Heart right ventricle (tissue), 16 donors: ENCODE measurements at regions not wholly inside any gene's neighbourhood (a gene's known extent, or its start where the extent isn't known, plus 50 kb on each side); places are given as distances from the start of the nearest gene placed in this dataset.

Source experiments
- ATAC-seq, 8 donors: fragments of 200-7000 bp; cut with Tn5 transposase; one replicate each; pipeline ENCODE4 v1.9.1; 2020; ENCODE audit warnings: mild to moderate bottlenecking in 8 of 8, moderate library complexity in 8 of 8, moderate number of reproducible peaks in 1 of 8
- DNase-seq, 2 donors: peaks; one replicate each; pipeline ENCODE4 v3.0.0-alpha.2; 2020
- H3K27ac ChIP-seq, 10 donors: fragments of 200-600 bp; sonication (generic) in 2 of 10; one replicate each; pipeline versions ENCODE4 v1.5.0 to v1.8.0; 2020 to 2022; ENCODE audit warnings: mild to moderate bottlenecking in 3 of 10
- H3K27me3 ChIP-seq, 7 donors: fragments of 200-600 bp; one replicate each; pipeline ENCODE4 v1.8.0; 2021 to 2022; ENCODE audit warnings: mild to moderate bottlenecking in 2 of 7
- H3K36me3 ChIP-seq, 9 donors: fragments of 200-600 bp; sonication (generic) in 1 of 9; one replicate each; pipeline versions ENCODE4 v1.5.0 to v1.8.0; 2020 to 2022; ENCODE audit warnings: mild to moderate bottlenecking in 2 of 9
- H3K4me1 ChIP-seq, 9 donors: fragments of 200-600 bp; sonication (generic) in 1 of 9; one replicate each; pipeline versions ENCODE4 v1.5.0 to v1.8.0; 2020 to 2022; ENCODE audit warnings: mild to moderate bottlenecking in 4 of 9
- H3K4me3 ChIP-seq, 10 donors: fragments of 200-600 bp; sonication (generic) in 2 of 10; one replicate each; pipeline versions ENCODE4 v1.5.0 to v1.8.0; 2020 to 2022; ENCODE audit warnings: mild to moderate bottlenecking in 7 of 10, moderate library complexity in 2 of 10
- H3K9me3 ChIP-seq, 11 donors: fragments of 200-600 bp in 10 of 11; sonication (generic) in 2 of 11; one replicate each; pipeline versions ENCODE4 v1.5.0 to v1.8.0; 2013 to 2022; ENCODE audit warnings: mild to moderate bottlenecking in 2 of 11, control low read depth in 1 of 11, moderate library complexity in 1 of 11
- WGBS, 2 donors: extraction: QIAGEN DNeasy Blood & Tissue Kit; methylation state at CpG; one replicate each; pipeline ENCODE4 v1.1.7; 2013; ENCODE audit warnings: inconsistent platforms in 1 of 2; 5-methylcytosine and 5-hydroxymethylcytosine counted together
- intact Hi-C, 10 donors: fragments of 100-400 bp; cut with DNase I; formaldehyde crosslinking; loops; one replicate each; pipeline versions ENCODE4 v1.11.1 to v1.14.2; 2022
- TF ChIP-seq, protein P1 (sequence below), 9 donors: fragments of 200-600 bp; sonication (generic) in 2 of 9; IDR thresholded peaks; one replicate each; pipeline versions ENCODE4 v1.5.0 to v1.8.0; 2021 to 2022; ENCODE audit warnings: antibody characterized with exemption in 9 of 9, mild to moderate bottlenecking in 5 of 9, moderate library complexity in 1 of 9
- donor health status: Arrhythmogenic right ventricular cardiomyopathy.
- donor health status: ischemic (EF 13 %, LVEDD 7.1; RV severe dilation, severe dysfunction).
- donor health status: healthy with polysubstance abuse.
- donor health status: DM: no; HTN: yes; CAD: no.
- donor health status: DM: no; HTN: no; CAD: no.
- donor health status: ischemic (EF 25% LVEDD 6.9; RV normal size, moderate dysfunction).
- donor health status: ischemic (EF 25% LVEDD 5.7; RV mildly dilated, moderate dysfunction).
- donor health status: healthy.
- donor health status: DM: yes; HTN: yes; CAD: no.
- donor health status: Ischemic cardiomyopathy.
- donor health status: ischemic (EF 35%, LVEDD 5.7; RV mildly dilated, moderate dysfunction).
- donor health status: nonischemic (EF 11% LVEDD 7.7; RV severe dilation, severe dysfunction).
- donor health status: DM: yes; HTN: yes; CAD: no.
- donor health status: PGD.
- donor health status: ischemic (EF 29% LVEDD 5.4; RV normal size, mild dysfunction).
- donor health status: nonischemic (EF 23%, LVEDD 6.1; RV moderate dilation, normal function).

DNA sequence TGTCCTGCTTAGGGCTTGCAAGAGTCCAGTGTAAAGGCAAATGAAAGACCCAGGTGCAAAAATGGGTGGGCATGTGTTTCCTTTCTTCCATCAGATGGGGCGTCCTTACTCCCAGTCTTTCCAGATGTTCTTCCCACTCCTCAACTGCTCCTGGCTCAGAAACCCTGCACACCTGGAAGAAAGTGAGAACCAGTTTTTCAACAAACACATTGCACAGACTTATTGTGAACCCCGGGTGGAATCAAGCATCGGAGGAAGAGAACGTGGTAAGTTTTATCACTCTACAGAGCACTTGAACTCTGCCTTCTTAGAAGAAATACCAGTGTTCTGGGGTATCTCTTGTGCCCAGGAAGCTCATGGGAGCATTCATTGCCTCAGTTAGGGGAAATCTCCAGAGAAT lies 93.3 kb downstream of the TMX1 start:
- intact Hi-C loops, result no loop called here
- 94 to 95% methylated on average over 4 of the region's 4 CpGs for WGBS, 2 donors
- Histone ChIP-seq H3K9me3 (no peaks in the 10 kb centered on the region), H3K36me3 (no peaks in the 10 kb centered on the region), H3K27ac (peak overlapping the region in 4 of 10 donors; percentile 41 to 78 (median 72)), H3K27me3 (no peaks in the 10 kb centered on the region), H3K4me1 (peaks cover under 1 to 41% (median 18%) of the 10 kb centered on the region in 9 donors), H3K4me3 (no peak overlapping the region)
- TF ChIP-seq, protein P1, sequence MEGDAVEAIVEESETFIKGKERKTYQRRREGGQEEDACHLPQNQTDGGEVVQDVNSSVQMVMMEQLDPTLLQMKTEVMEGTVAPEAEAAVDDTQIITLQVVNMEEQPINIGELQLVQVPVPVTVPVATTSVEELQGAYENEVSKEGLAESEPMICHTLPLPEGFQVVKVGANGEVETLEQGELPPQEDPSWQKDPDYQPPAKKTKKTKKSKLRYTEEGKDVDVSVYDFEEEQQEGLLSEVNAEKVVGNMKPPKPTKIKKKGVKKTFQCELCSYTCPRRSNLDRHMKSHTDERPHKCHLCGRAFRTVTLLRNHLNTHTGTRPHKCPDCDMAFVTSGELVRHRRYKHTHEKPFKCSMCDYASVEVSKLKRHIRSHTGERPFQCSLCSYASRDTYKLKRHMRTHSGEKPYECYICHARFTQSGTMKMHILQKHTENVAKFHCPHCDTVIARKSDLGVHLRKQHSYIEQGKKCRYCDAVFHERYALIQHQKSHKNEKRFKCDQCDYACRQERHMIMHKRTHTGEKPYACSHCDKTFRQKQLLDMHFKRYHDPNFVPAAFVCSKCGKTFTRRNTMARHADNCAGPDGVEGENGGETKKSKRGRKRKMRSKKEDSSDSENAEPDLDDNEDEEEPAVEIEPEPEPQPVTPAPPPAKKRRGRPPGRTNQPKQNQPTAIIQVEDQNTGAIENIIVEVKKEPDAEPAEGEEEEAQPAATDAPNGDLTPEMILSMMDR (IDR thresholded peaks at IDR 0.05), result no peak
- no peak for ATAC-seq
- no peak for DNase-seq

DNA sequence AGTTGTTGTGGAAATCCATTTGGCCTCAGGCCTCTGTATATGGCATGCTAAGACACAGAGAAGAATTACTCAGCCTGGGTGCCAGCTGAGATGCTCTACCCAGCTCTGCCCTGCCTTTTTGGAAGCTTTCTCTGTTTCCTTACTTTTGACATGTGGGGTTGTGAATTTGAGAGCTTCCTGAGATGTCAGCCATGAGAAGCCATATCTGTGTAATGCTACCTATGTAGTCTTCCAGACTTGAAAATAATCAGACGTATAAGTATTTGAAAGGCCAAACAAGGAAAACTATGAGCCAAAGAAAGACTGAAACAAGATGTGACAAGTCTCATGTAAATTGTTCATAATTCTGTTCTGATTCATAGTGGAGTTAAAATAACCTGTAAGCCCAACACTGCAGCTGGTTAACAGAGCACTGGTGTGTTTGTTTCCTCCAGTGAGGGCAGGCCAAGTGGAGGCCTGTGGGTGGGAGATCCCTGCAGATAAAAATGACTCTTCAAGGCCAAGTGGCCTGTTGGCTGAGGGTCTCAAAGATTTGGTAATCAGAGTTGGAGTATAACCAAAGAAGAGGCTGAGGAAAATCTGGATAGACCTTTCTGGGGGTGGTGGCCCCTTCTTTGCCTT lies 94.0 kb downstream of the TMX1 start:
- ATAC-seq, result peak; percentile 25 to 63 (median 48)
- whole genome bisulfite sequencing, 2 donors, result 84 to 85% methylated on average over 1 of the region's 1 CpG
- Histone ChIP-seq H3K27ac (peak overlapping the region in 6 of 10 donors; percentile 25 to 78 (median 56)), H3K4me3 (no peak overlapping the region), H3K4me1 (peaks cover 0 to 37% (median 13%) of the 10 kb centered on the region in 9 donors), H3K27me3 (no peaks in the 10 kb centered on the region), H3K36me3 (no peaks in the 10 kb centered on the region), H3K9me3 (no peaks in the 10 kb centered on the region)
- no peak for DNase-seq
- intact Hi-C loops, result no loop called here
- TF ChIP-seq, protein P1 (IDR thresholded peaks at IDR 0.05), result no peak

GRCh38 chr14:51334566-51334965 lies 94.5 kb downstream of the TMX1 start:
- Histone ChIP-seq H3K27ac (peak overlapping the region in 5 of 10 donors; percentile 26 to 78 (median 70)), H3K4me3 (no peak overlapping the region), H3K36me3 (no peaks in the 10 kb centered on the region), H3K4me1 (peaks cover 0 to 37% (median 13%) of the 10 kb centered on the region in 9 donors), H3K9me3 (no peaks in the 10 kb centered on the region), H3K27me3 (no peaks in the 10 kb centered on the region)
- intact Hi-C loops, result no loop called here
- ATAC-seq (peak in 2 of 8 donors; percentile 16 to 19), DNase-seq (no peak)
- 66 to 78% methylated on average over 5 of the region's 5 CpGs for WGBS, 2 donors
- TF ChIP-seq, protein P1 (IDR thresholded peaks at IDR 0.05), result no peak

DNA sequence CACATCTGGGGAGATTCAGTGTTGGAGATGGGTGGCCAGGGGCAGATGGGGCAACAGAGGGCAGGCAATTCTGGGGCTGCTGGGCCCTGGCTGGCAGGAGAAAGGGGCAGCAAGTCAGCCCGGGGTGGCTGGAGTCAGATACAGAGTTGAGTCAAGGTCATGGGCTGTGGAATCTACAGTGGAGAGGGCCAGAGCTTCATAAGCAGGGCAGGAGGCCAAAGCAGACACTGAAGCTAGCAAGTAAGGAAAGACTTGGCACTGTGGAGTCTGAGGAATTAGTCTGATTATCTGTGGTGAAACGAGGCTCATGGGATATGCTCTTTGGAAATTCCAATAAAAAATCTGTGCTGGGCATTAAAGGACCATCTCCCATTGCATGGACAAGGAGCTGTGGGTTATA lies 95.5 kb downstream of the TMX1 start:
- peak; percentile 69 to 92 (median 84) for ATAC-seq
- H3K4me1 ChIP-seq, result peaks cover 0 to 37% (median 13%) of the 10 kb centered on the region in 9 donors
- 22 to 45% methylated on average over 2 of the region's 2 CpGs for WGBS, 2 donors
- DNase-seq, result peak; percentile 57 to 60
- TF ChIP-seq, protein P1 (IDR thresholded peaks at IDR 0.05), result no peak
- intact Hi-C loops, result no loop called here
- no peak overlapping the region for H3K4me3 ChIP-seq
- no peaks in the 10 kb centered on the region for H3K36me3 ChIP-seq
- peak overlapping the region in 7 of 10 donors; percentile 22 to 78 (median 53) for H3K27ac ChIP-seq
- H3K27me3 ChIP-seq, result no peaks in the 10 kb centered on the region
- no peaks in the 10 kb centered on the region for H3K9me3 ChIP-seq
